H1 (cell line): ENCODE measurements at regions not wholly inside any gene's neighbourhood (a gene's known extent, or its start where the extent isn't known, plus 50 kb on each side); places are given as distances from the start of the nearest gene placed in this dataset.

ENCODE experiments used
- CTCF ChIA-PET: fragments of 300-600 bp; sonication (Branson Sonifier 250); formaldehyde crosslinking; loops from one replicate; lab custom pipeline; 2021; ENCODE audit not compliant: partially characterized antibody; lab: Charles Lee
- POLR2A ChIA-PET: fragments of 300-600 bp; sonication (Branson Sonifier 250); formaldehyde crosslinking; loops from one replicate; lab custom pipeline; 2021; ENCODE audit warnings: inconsistent platforms; ENCODE audit not compliant: partially characterized antibody; lab: Charles Lee
- DNase-seq, 2 experiments: peaks; one replicate each; pipeline versions ENCODE4 v3.0.0 to v3.0.0-alpha.2; 2010 to 2022; ENCODE audit warnings: low spot score in 2 of 2, low read depth in 1 of 2, mixed read lengths in 1 of 2
- FAIRE-seq: peaks from 2 replicates; lab custom pipeline; 2011; peaks lifted over from hg19 to GRCh38; lab: Jason Lieb, UNC
- H2AFZ ChIP-seq: 2 replicates; pipeline ENCODE4 v1.8.1; 2012; ENCODE audit warnings: low read length, inconsistent platforms
- H2AK5ac ChIP-seq: 2 replicates; pipeline ENCODE4 v1.6.1; 2013; ENCODE audit warnings: low read depth, low read length
- H2BK120ac ChIP-seq: replicated peaks from 2 replicates; pipeline ENCODE3; 2013; ENCODE audit warnings: low read depth, low read length, inconsistent platforms
- H2BK12ac ChIP-seq: 2 replicates; pipeline ENCODE4 v1.6.1; 2013; ENCODE audit warnings: low read depth, low read length
- H2BK15ac ChIP-seq: 2 replicates; pipeline ENCODE4 v1.6.1; 2013; ENCODE audit warnings: low read length
- H2BK20ac ChIP-seq: 2 replicates; pipeline ENCODE4 v1.6.1; 2013; ENCODE audit warnings: low read length
- H2BK5ac ChIP-seq: 2 replicates; pipeline ENCODE4 v1.6.1; 2013; ENCODE audit warnings: low read depth, low read length
- H3K14ac ChIP-seq: 2 replicates; pipeline ENCODE4 v1.6.1; 2013; ENCODE audit warnings: inconsistent platforms; ENCODE audit not compliant: insufficient read length
- H3K18ac ChIP-seq: 2 replicates; pipeline ENCODE4 v1.6.1; 2013; ENCODE audit warnings: low read length; ENCODE audit errors: extremely low read depth
- H3K23ac ChIP-seq: 2 replicates; pipeline ENCODE4 v1.6.1; 2013; ENCODE audit warnings: inconsistent platforms; ENCODE audit not compliant: insufficient read length
- H3K23me2 ChIP-seq: 2 replicates; pipeline ENCODE4 v1.6.1; 2013; ENCODE audit warnings: low read depth, low read length
- H3K27ac ChIP-seq: 2 replicates; pipeline ENCODE4 v1.6.1; 2011; ENCODE audit warnings: low read depth, low read length, inconsistent platforms
- H3K27me3 ChIP-seq, 4 experiments: replicated peaks in 1 of 4; 1 replicate in 1 of 4; 2 replicates in 3 of 4; pipeline versions ENCODE4 v1.6.1 to v1.8.1; 2011 to 2013; ENCODE audit warnings: low read length in 3 of 4, mild to moderate bottlenecking in 3 of 4, inconsistent platforms in 2 of 4, mixed read lengths in 2 of 4, moderate library complexity in 1 of 4; ENCODE audit not compliant: control insufficient read depth in 3 of 4, insufficient read depth in 3 of 4; ENCODE audit errors: extremely low read depth in 1 of 4
- H3K36me3 ChIP-seq, 4 experiments: 2 replicates each; pipeline versions ENCODE4 v1.6.1 to v1.8.1; 2011 to 2013; ENCODE audit warnings: mild to moderate bottlenecking in 4 of 4, low read length in 3 of 4, moderate library complexity in 2 of 4, control low read depth in 1 of 4, inconsistent platforms in 1 of 4; ENCODE audit not compliant: insufficient read depth in 4 of 4, control insufficient read depth in 2 of 4
- H3K4ac ChIP-seq: replicated peaks from 2 replicates; pipeline ENCODE3; 2013; ENCODE audit warnings: low read length, low read depth, mixed read lengths, inconsistent platforms; ENCODE audit not compliant: insufficient read length
- H3K4me1 ChIP-seq, 4 experiments: replicated peaks in 1 of 4; 1 replicate in 1 of 4; 2 replicates in 3 of 4; pipeline versions ENCODE4 v1.6.1 to v1.8.1; 2011 to 2013; ENCODE audit warnings: low read length in 3 of 4, inconsistent platforms in 2 of 4, mixed read lengths in 1 of 4; ENCODE audit not compliant: insufficient read depth in 4 of 4, control insufficient read depth in 3 of 4
- H3K4me2 ChIP-seq, 2 experiments: 2 replicates each; pipeline versions ENCODE4 v1.6.1 to v1.8.1; 2011 to 2013; ENCODE audit warnings: low read depth in 2 of 2, low read length in 2 of 2, control low read depth in 1 of 2, inconsistent platforms in 1 of 2, mild to moderate bottlenecking in 1 of 2; ENCODE audit not compliant: insufficient read depth in 1 of 2
- H3K4me3 ChIP-seq, 4 experiments: fragments of 200-600, 300-600 bp in 1 of 4; sonication (generic), shearing (Covaris generic), sonication (Bioruptor Twin) in 1 of 4; 2 replicates each; pipeline versions ENCODE4 v1.5.1 to v1.8.1; 2011 to 2016; ENCODE audit warnings: low read length in 4 of 4, low read depth in 3 of 4, control low read depth in 2 of 4, inconsistent platforms in 2 of 4, mild to moderate bottlenecking in 2 of 4, mixed read lengths in 1 of 4, moderate library complexity in 1 of 4; ENCODE audit not compliant: insufficient read depth in 2 of 4; ENCODE audit errors: extremely low read depth in 1 of 4
- H3K56ac ChIP-seq: replicated peaks from 2 replicates; pipeline ENCODE3; 2013; ENCODE audit warnings: low read depth, mild to moderate bottlenecking, mixed read lengths, low read length, inconsistent platforms; ENCODE audit not compliant: insufficient read length
- H3K79me1 ChIP-seq: 2 replicates; pipeline ENCODE4 v1.6.1; 2013; ENCODE audit warnings: low read depth, low read length, control low read depth
- H3K79me2 ChIP-seq, 2 experiments: 2 replicates each; pipeline versions ENCODE4 v1.6.1 to v1.8.1; 2012 to 2013; ENCODE audit warnings: low read length in 2 of 2, mild to moderate bottlenecking in 2 of 2, inconsistent platforms in 1 of 2; ENCODE audit not compliant: insufficient read depth in 2 of 2, control insufficient read depth in 1 of 2
- H3K9ac ChIP-seq, 4 experiments: replicated peaks in 1 of 4; 1 replicate in 1 of 4; 2 replicates in 3 of 4; pipeline versions ENCODE4 v1.6.1 to v1.8.1; 2011 to 2013; ENCODE audit warnings: low read depth in 3 of 4, low read length in 3 of 4, control low read depth in 2 of 4, mild to moderate bottlenecking in 2 of 4, moderate library complexity in 2 of 4, inconsistent platforms in 1 of 4; ENCODE audit errors: extremely low read depth in 1 of 4
- H3K9me3 ChIP-seq, 2 experiments: 2 replicates each; pipeline versions ENCODE4 v1.6.1 to v1.8.1; 2012 to 2013; ENCODE audit warnings: mild to moderate bottlenecking in 2 of 2, moderate library complexity in 2 of 2, control low read depth in 1 of 2, inconsistent platforms in 1 of 2, low read depth in 1 of 2, low read length in 1 of 2, mixed read lengths in 1 of 2; ENCODE audit not compliant: insufficient read depth in 2 of 2
- H4K20me1 ChIP-seq, 2 experiments: replicated peaks in 1 of 2; 2 replicates each; pipeline versions ENCODE3 to v1.8.1; 2011 to 2013; ENCODE audit warnings: inconsistent platforms in 2 of 2, low read length in 2 of 2, mild to moderate bottlenecking in 1 of 2; ENCODE audit not compliant: insufficient read depth in 2 of 2, control insufficient read depth in 1 of 2
- H4K5ac ChIP-seq: 2 replicates; pipeline ENCODE4 v1.6.1; 2013; ENCODE audit warnings: low read length, low read depth, mixed read lengths, inconsistent platforms; ENCODE audit not compliant: insufficient read length
- H4K8ac ChIP-seq: 2 replicates; pipeline ENCODE4 v1.8.0; 2013; ENCODE audit warnings: mild to moderate bottlenecking, moderate library complexity, low read length, inconsistent platforms; ENCODE audit not compliant: insufficient read depth; ENCODE audit errors: extremely low read depth
- H4K91ac ChIP-seq: replicated peaks from 2 replicates; pipeline ENCODE3; 2013; ENCODE audit warnings: low read length, mixed read lengths, inconsistent platforms; ENCODE audit not compliant: insufficient read length
- ATF3 ChIP-seq: IDR thresholded peaks from 2 replicates; pipeline ENCODE4 v1.6.1; 2011; ENCODE audit warnings: low read depth, mild to moderate bottlenecking, low read length; ENCODE audit not compliant: insufficient read depth
- BACH1 ChIP-seq: IDR thresholded peaks from 2 replicates; pipeline ENCODE4 v1.6.1; 2012; ENCODE audit warnings: low read length, improper control_type of control experiment
- CREB1 ChIP-seq: IDR thresholded peaks from 2 replicates; pipeline ENCODE4 v1.6.1; 2012; ENCODE audit warnings: inconsistent platforms
- KDM1A ChIP-seq: fragments of 200-600, 300-600 bp; sonication (generic); IDR thresholded peaks from 2 replicates; pipeline ENCODE4 v1.7.1; 2016; ENCODE audit warnings: mild to moderate bottlenecking, low read length, borderline replicate concordance
- KDM5A ChIP-seq: fragments of 200-600 bp; IDR thresholded peaks from 2 replicates; pipeline ENCODE4 v1.7.1; 2012; ENCODE audit warnings: mild to moderate bottlenecking, low read length, inconsistent platforms, mixed read lengths
- NANOG ChIP-seq: IDR thresholded peaks from 2 replicates; pipeline ENCODE4 v1.6.1; 2011; ENCODE audit warnings: low read length, low read depth, mild to moderate bottlenecking, inconsistent platforms; ENCODE audit not compliant: insufficient read depth, poor library complexity, severe bottlenecking
- RBBP5 ChIP-seq: IDR thresholded peaks from 2 replicates; pipeline ENCODE4 v1.7.1; 2012; ENCODE audit warnings: low read depth, mild to moderate bottlenecking, inconsistent platforms, low read length, moderate library complexity, borderline replicate concordance
- SAP30 ChIP-seq: fragments of 300-600 bp; sonication (generic); IDR thresholded peaks from 2 replicates; pipeline ENCODE4 v1.7.1; 2012; ENCODE audit warnings: low read length, moderate library complexity, mild to moderate bottlenecking, inconsistent platforms; ENCODE audit not compliant: insufficient read depth, insufficient replicate concordance
- SIRT6 ChIP-seq: IDR thresholded peaks from one replicate; pipeline ENCODE4 v1.7.1; 2012; ENCODE audit warnings: low read length, inconsistent platforms
- SP1 ChIP-seq: IDR thresholded peaks from 2 replicates; pipeline ENCODE4 v1.6.1; 2011; ENCODE audit warnings: low read depth, low read length
- SUZ12 ChIP-seq: fragments of 200-600 bp; sonication (generic); IDR thresholded peaks from 2 replicates; pipeline ENCODE4 v1.6.1; 2012; ENCODE audit warnings: mild to moderate bottlenecking, inconsistent platforms, low read length, moderate library complexity, mixed read lengths
- TEAD4 ChIP-seq: IDR thresholded peaks from 2 replicates; pipeline ENCODE4 v1.6.1; 2012; ENCODE audit warnings: low read depth, low read length, inconsistent platforms, mixed read lengths
- USF2 ChIP-seq: IDR thresholded peaks from 2 replicates; pipeline ENCODE4 v1.6.1; 2011; ENCODE audit warnings: low read length, improper control_type of control experiment
- ZNF274 ChIP-seq: IDR thresholded peaks from 2 replicates; pipeline ENCODE4 v1.7.0; 2012; ENCODE audit warnings: low read length, borderline replicate concordance; ENCODE audit errors: extremely low read depth
- WGBS, 2 experiments: shearing (Covaris generic) in 1 of 2; methylation state at CpG; one replicate each; pipeline versions ENCODE4 v1.1.6 to v1.1.7; 2013 to 2015; ENCODE audit warnings: low lambda C conversion rate in 2 of 2, mixed read lengths in 2 of 2, inconsistent platforms in 1 of 2, low coverage in 1 of 2, missing lambda C conversion rate in 1 of 2; ENCODE audit not compliant: insufficient replicate concordance in 2 of 2, insufficient coverage in 1 of 2, insufficient read length in 1 of 2; ENCODE audit errors: extremely low coverage in 1 of 2, missing lambda C conversion rate in 1 of 2; 5-methylcytosine and 5-hydroxymethylcytosine counted together

GRCh38 chr9:108528231-108528630 lies 327.6 kb downstream of the ACTL7B start:
- no peaks in the 10 kb centered on the region for H3K27me3 ChIP-seq
- H3K79me1 ChIP-seq, result no peaks in the 10 kb centered on the region
- no peak overlapping the region for H4K8ac ChIP-seq
- CTCF ChIA-PET, result interaction anchor here (1.0 to 1.1 kb wide), 2 partner anchors 13 to 60 kb away, joined by 4 to 5 read pairs; no protein-coding TSS in a partner anchor
- DNase-seq, result no peak
- no peak overlapping the region for H2BK120ac ChIP-seq
- H2BK20ac ChIP-seq, result no peak overlapping the region
- no peak overlapping the region for H4K91ac ChIP-seq
- no peak overlapping the region for H4K5ac ChIP-seq
- no peak overlapping the region for H3K4me2 ChIP-seq
- FAIRE-seq, result no peak
- H3K14ac ChIP-seq, result no peak overlapping the region
- 90% methylated on average over 5 of the region's 5 CpGs; no CpG with 5 or more reads in 1 of the 2 experiments for WGBS, 2 experiments
- H3K9ac ChIP-seq, result no peak overlapping the region
- H2AFZ ChIP-seq, result no peak overlapping the region
- no peaks in the 10 kb centered on the region for H3K4me1 ChIP-seq
- H3K4ac ChIP-seq, result no peak overlapping the region
- no peak overlapping the region for H3K18ac ChIP-seq
- no peak overlapping the region for H2BK12ac ChIP-seq
- no peak overlapping the region for H3K27ac ChIP-seq
- H3K23ac ChIP-seq, result no peak overlapping the region
- H3K36me3 ChIP-seq, result no peaks in the 10 kb centered on the region
- no peak overlapping the region for H2BK5ac ChIP-seq
- H2BK15ac ChIP-seq, result no peak overlapping the region
- no peak overlapping the region for H3K4me3 ChIP-seq
- no peaks in the 10 kb centered on the region for H3K79me2 ChIP-seq
- POLR2A ChIA-PET, result no interaction called here
- no peaks in the 10 kb centered on the region for H4K20me1 ChIP-seq
- H3K9me3 ChIP-seq, result peaks cover 0 to 7% of the 10 kb centered on the region in 2 experiments; a peak in 1 of 4 replicates
- no peak overlapping the region for H2AK5ac ChIP-seq
- H3K56ac ChIP-seq, result no peak overlapping the region
- no peaks in the 10 kb centered on the region for H3K23me2 ChIP-seq
- TF ChIP-seq NANOG, result no peak
- no peak for TF ChIP-seq CREB1
- TF ChIP-seq SUZ12, result no peak
- TF ChIP-seq SP1, result no peak
- TF ChIP-seq BACH1, result no peak
- TF ChIP-seq TEAD4, result no peak
- TF ChIP-seq SIRT6, result no peak
- no peak for TF ChIP-seq ATF3
- no peak for TF ChIP-seq ZNF274
- no peak for TF ChIP-seq RBBP5
- TF ChIP-seq USF2, result no peak
- no peak for TF ChIP-seq KDM5A
- no peak for TF ChIP-seq SAP30
- no peak for TF ChIP-seq KDM1A
